ENCODE measurements at regions not wholly inside any gene's neighbourhood (a gene's known extent, or its start where the extent isn't known, plus 50 kb on each side); places are given as distances from the start of the nearest gene placed in this dataset.

GRCh38 chr1:114032271-114033215 lies 53.3 kb downstream of the OLFML3 start (continued):
- TF ChIP-seq ZBTB33 (CRISPR knock-in tag; IDR thresholded peaks at IDR 0.05), result no peak

DNA sequence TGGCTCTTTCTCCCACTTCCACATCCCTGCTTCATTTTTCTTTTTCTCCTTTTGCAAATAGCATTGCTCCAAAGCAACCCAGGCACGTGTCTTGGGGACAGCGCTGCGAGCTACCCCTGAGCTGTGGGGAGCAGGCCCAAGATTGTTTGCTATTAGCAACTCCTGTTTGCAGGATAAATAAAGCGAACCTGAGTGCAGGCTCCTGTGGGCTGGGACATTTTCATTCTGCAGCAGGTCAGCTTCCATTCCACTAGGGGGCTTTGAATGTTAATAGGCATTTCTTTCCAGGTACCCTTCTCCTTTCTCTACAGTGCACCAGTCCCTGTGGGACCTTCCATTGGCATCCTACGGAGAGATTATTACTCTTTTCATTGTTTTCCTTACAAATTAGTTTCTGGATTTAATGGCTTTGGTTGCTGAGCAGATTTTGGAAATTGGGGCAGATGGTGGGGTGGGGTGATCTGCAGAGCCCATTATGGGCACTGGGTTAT lies 54.0 kb downstream of the OLFML3 start:
- Histone ChIP-seq H3K4me1 (replicated peaks in 1 of 2; ENCODE audit: control insufficient read depth in 2 of 2, insufficient read depth in 2 of 2, low read length in 2 of 2) (no peaks in the 10 kb centered on the region), H3K9me3 (replicated peaks; ENCODE audit: control insufficient read depth, insufficient read depth, low read depth, low read length) (no peaks in the 10 kb centered on the region), H3K27me3 (ENCODE audit: control insufficient read depth in 2 of 2, insufficient read depth in 2 of 2, low read length in 2 of 2) (peaks cover 16 to 24% of the 10 kb centered on the region in 2 experiments; a peak in 4 of 5 replicates), H3K4me3 (no peak overlapping the region), H3K9me1 (ENCODE audit: control insufficient read depth, insufficient read depth, low read length) (no peaks in the 10 kb centered on the region), H2AFZ (ENCODE audit: low read depth, low read length) (no peak overlapping the region), H3K9ac (ENCODE audit: insufficient read depth in 1 of 2, low read depth in 2 of 2, low read length in 2 of 2) (no peak overlapping the region), H3K36me3 (ENCODE audit: control insufficient read depth, insufficient read depth, low read length) (no peaks in the 10 kb centered on the region), H3K27ac (ENCODE audit: extremely low read depth, low read depth, low read length) (no peak overlapping the region), H3K79me2 (ENCODE audit: control insufficient read depth, insufficient read depth, low read length) (no peaks in the 10 kb centered on the region), H4K20me1 (replicated peaks; ENCODE audit: control insufficient read depth, insufficient read depth, low read length) (no peaks in the 10 kb centered on the region), H3K4me2 (ENCODE audit: insufficient read depth, low read length) (no peak overlapping the region)
- ATAC-seq (peak; percentile 87), DNase-seq (ENCODE audit: extremely low read depth in 1 of 4, low spot score in 3 of 4) (peak; percentile 20 to 52 (median 36)), FAIRE-seq (peak; percentile 57)
- ChIA-PET CTCF (ENCODE audit: low intra/inter-chr PET ratio) (no interaction called here), POLR2A (interaction anchor here (0.6 to 0.7 kb wide), 2 partner anchors 9 to 54 kb away, joined by 3 read pairs; no protein-coding TSS in a partner anchor)
- BruUV-seq (replicated peaks), result no TSS peak
- intact Hi-C loops (cut with micrococcal nuclease), result no loop called here
- in situ Hi-C loops (cut with MboI), result no loop called here
- WGBS (ENCODE audit: insufficient coverage, low coverage, missing lambda C conversion rate), result under 1% methylated on average over 5 of the region's 5 CpGs
- TF ChIP-seq ZZZ3 (IDR thresholded peaks at IDR 0.05), result no peak
- no peak for TF ChIP-seq CHD2 (IDR thresholded peaks at IDR 0.05; ENCODE audit: low read depth, low read length)
- TF ChIP-seq, protein P1, sequence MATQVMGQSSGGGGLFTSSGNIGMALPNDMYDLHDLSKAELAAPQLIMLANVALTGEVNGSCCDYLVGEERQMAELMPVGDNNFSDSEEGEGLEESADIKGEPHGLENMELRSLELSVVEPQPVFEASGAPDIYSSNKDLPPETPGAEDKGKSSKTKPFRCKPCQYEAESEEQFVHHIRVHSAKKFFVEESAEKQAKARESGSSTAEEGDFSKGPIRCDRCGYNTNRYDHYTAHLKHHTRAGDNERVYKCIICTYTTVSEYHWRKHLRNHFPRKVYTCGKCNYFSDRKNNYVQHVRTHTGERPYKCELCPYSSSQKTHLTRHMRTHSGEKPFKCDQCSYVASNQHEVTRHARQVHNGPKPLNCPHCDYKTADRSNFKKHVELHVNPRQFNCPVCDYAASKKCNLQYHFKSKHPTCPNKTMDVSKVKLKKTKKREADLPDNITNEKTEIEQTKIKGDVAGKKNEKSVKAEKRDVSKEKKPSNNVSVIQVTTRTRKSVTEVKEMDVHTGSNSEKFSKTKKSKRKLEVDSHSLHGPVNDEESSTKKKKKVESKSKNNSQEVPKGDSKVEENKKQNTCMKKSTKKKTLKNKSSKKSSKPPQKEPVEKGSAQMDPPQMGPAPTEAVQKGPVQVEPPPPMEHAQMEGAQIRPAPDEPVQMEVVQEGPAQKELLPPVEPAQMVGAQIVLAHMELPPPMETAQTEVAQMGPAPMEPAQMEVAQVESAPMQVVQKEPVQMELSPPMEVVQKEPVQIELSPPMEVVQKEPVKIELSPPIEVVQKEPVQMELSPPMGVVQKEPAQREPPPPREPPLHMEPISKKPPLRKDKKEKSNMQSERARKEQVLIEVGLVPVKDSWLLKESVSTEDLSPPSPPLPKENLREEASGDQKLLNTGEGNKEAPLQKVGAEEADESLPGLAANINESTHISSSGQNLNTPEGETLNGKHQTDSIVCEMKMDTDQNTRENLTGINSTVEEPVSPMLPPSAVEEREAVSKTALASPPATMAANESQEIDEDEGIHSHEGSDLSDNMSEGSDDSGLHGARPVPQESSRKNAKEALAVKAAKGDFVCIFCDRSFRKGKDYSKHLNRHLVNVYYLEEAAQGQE (IDR thresholded peaks at IDR 0.05; ENCODE audit: borderline replicate concordance), result peak; percentile 7; the same call in 1 of the 2 replicates
- TF ChIP-seq, protein P1 (CRISPR knock-in tag; IDR thresholded peaks at IDR 0.05; ENCODE audit: low read depth), result no peak
- TF ChIP-seq CTCF (IDR thresholded peaks at IDR 0.05 in 2 of 3, conservative IDR thresholded peaks at IDR 0.05 in 1 of 3; ENCODE audit: insufficient read depth in 2 of 3, low read depth in 1 of 3, low read length in 3 of 3), result peak; percentile 55 to 66 (median 62)
- TF ChIP-seq NFIC (IDR thresholded peaks at IDR 0.05), result no peak
